Liver (tissue), 3 donors: ENCODE measurements at regions not wholly inside any gene's neighbourhood (a gene's known extent, or its start where the extent isn't known, plus 50 kb on each side); places are given as distances from the start of the nearest gene placed in this dataset.

ENCODE experiments used
- CTCF ChIP-seq: fragments of 150-350 bp; IDR thresholded peaks from 2 replicates; pipeline ENCODE4 v1.5.1; 2017; ENCODE audit warnings: improper control_type of control experiment, low read depth, low read length; ENCODE audit not compliant: missing input control
- GABPA ChIP-seq, 2 donors: IDR thresholded peaks in 1 of 2; conservative IDR thresholded peaks in 1 of 2; 2 replicates each; pipeline ENCODE4 v1.6.1; 2016; ENCODE audit warnings: antibody characterized with exemption in 2 of 2, mild to moderate bottlenecking in 1 of 2, moderate library complexity in 1 of 2
- JUND ChIP-seq, 2 donors: IDR thresholded peaks; 2 replicates each; pipeline ENCODE4 v1.6.1; 2016; ENCODE audit warnings: antibody characterized with exemption in 2 of 2
- MAX ChIP-seq: IDR thresholded peaks from 2 replicates; pipeline ENCODE4 v1.6.1; 2016; ENCODE audit warnings: antibody characterized with exemption
- RXRA ChIP-seq, 2 donors: IDR thresholded peaks; 2 replicates each; pipeline ENCODE4 v1.6.1; 2017 to 2018; ENCODE audit warnings: antibody characterized with exemption in 2 of 2, mild to moderate bottlenecking in 1 of 2
- TAF1 ChIP-seq: conservative IDR thresholded peaks from 2 replicates; pipeline ENCODE4 v1.6.1; 2016; ENCODE audit warnings: antibody characterized with exemption, mild to moderate bottlenecking
- YY1 ChIP-seq: IDR thresholded peaks from 2 replicates; pipeline ENCODE4 v1.6.1; 2016; ENCODE audit warnings: antibody characterized with exemption, mild to moderate bottlenecking
- TF ChIP-seq, protein P1 (sequence below): IDR thresholded peaks from 2 replicates; pipeline ENCODE4 v1.6.1; 2016; ENCODE audit warnings: antibody characterized with exemption, mild to moderate bottlenecking
- donor health status: healthy.
- donor health status: healthy.

DNA sequence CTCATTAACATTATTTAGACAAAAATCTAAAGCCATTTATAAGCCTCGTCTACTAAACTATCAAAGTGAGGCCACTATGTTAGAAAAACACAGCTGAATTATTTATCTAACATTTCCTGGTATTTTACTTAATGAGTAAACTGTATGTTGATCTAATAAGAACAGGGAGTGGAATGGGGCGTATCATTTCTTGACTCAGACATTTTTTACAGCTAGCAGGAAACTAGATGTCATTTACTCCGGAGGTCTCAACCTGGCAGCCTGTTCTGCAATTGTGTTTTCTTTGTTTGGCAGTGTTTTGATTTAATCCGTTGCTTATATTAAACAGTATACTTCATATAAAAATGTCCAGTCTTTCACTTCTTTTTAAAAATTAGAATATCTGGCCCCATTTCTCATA is 79.1 kb upstream of the ABI3BP start:
- TF ChIP-seq RXRA (IDR thresholded peaks at IDR 0.05) (no peak), CTCF (no peak), GABPA (IDR thresholded peaks at IDR 0.05 in 1 of 2, conservative IDR thresholded peaks at IDR 0.05 in 1 of 2) (no peak), TAF1 (no peak), JUND (IDR thresholded peaks at IDR 0.05) (no peak), MAX (no peak), YY1 (no peak)
- TF ChIP-seq, protein P1, sequence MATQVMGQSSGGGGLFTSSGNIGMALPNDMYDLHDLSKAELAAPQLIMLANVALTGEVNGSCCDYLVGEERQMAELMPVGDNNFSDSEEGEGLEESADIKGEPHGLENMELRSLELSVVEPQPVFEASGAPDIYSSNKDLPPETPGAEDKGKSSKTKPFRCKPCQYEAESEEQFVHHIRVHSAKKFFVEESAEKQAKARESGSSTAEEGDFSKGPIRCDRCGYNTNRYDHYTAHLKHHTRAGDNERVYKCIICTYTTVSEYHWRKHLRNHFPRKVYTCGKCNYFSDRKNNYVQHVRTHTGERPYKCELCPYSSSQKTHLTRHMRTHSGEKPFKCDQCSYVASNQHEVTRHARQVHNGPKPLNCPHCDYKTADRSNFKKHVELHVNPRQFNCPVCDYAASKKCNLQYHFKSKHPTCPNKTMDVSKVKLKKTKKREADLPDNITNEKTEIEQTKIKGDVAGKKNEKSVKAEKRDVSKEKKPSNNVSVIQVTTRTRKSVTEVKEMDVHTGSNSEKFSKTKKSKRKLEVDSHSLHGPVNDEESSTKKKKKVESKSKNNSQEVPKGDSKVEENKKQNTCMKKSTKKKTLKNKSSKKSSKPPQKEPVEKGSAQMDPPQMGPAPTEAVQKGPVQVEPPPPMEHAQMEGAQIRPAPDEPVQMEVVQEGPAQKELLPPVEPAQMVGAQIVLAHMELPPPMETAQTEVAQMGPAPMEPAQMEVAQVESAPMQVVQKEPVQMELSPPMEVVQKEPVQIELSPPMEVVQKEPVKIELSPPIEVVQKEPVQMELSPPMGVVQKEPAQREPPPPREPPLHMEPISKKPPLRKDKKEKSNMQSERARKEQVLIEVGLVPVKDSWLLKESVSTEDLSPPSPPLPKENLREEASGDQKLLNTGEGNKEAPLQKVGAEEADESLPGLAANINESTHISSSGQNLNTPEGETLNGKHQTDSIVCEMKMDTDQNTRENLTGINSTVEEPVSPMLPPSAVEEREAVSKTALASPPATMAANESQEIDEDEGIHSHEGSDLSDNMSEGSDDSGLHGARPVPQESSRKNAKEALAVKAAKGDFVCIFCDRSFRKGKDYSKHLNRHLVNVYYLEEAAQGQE, result no peak
